Endothelial cell of umbilical vein (primary cell): ENCODE measurements at regions not wholly inside any gene's neighbourhood (a gene's known extent, or its start where the extent isn't known, plus 50 kb on each side); places are given as distances from the start of the nearest gene placed in this dataset.

ENCODE experiments used
- BruUV-seq: library from RNA; stranded (reverse); fragments of 400-500 nt; replicated peaks from 2 replicates; lab custom pipeline; 2021; lab: Mats Ljungman, UMichigan
- CTCF ChIA-PET: fragments of 300-600, 350-600 bp; sonication (Branson Sonifier 250); formaldehyde crosslinking; loops from one replicate; lab custom pipeline; 2021; ENCODE audit warnings: antibody characterized with exemption, inconsistent platforms; lab: Charles Lee
- POLR2A ChIA-PET: fragments of 300-600, 350-600 bp; sonication (Branson Sonifier 250); formaldehyde crosslinking; loops from one replicate; lab custom pipeline; 2021; ENCODE audit warnings: antibody characterized with exemption, inconsistent platforms; lab: Charles Lee
- DNase-seq: peaks from one replicate; pipeline ENCODE4 v3.0.0-alpha.2; 2011; ENCODE audit warnings: low read depth, low spot score
- FAIRE-seq: peaks from 2 replicates; lab custom pipeline; 2011; peaks lifted over from hg19 to GRCh38; lab: Jason Lieb, UNC
- H2AFZ ChIP-seq: 2 replicates; pipeline ENCODE4 v1.6.0; 2012; ENCODE audit warnings: low read depth, low read length, control low read depth, inconsistent platforms
- H3K27ac ChIP-seq: 2 replicates; pipeline ENCODE4 v1.5.1; 2011; ENCODE audit warnings: low read depth, mild to moderate bottlenecking, control low read depth, low read length, moderate library complexity; ENCODE audit not compliant: insufficient read depth
- H3K27me3 ChIP-seq, 2 experiments: 2 replicates each; pipeline versions ENCODE4 v1.6.0 to v1.6.1; 2011; ENCODE audit warnings: low read length in 2 of 2, mixed read lengths in 1 of 2; ENCODE audit not compliant: control insufficient read depth in 2 of 2, insufficient read depth in 2 of 2
- H3K36me3 ChIP-seq, 2 experiments: 2 replicates in 1 of 2; 3 replicates in 1 of 2; pipeline ENCODE4 v1.5.1; 2011; ENCODE audit warnings: low read length in 2 of 2, mild to moderate bottlenecking in 1 of 2, moderate library complexity in 1 of 2; ENCODE audit not compliant: control insufficient read depth in 2 of 2, insufficient read depth in 2 of 2; ENCODE audit errors: extremely low read depth in 1 of 2
- H3K4me1 ChIP-seq: 3 replicates; pipeline ENCODE4 v1.5.1; 2011; ENCODE audit warnings: mild to moderate bottlenecking, low read length; ENCODE audit not compliant: control insufficient read depth, insufficient read depth; ENCODE audit errors: extremely low read depth
- H3K4me2 ChIP-seq: 2 replicates; pipeline ENCODE4 v1.6.1; 2011; ENCODE audit warnings: low read length, control low read depth, mixed read lengths; ENCODE audit not compliant: insufficient read depth
- H3K4me3 ChIP-seq, 3 experiments: fragments of 200-600 bp in 1 of 3; sonication (generic), shearing (Covaris generic) in 1 of 3; replicated peaks in 1 of 3; 2 replicates each; pipeline ENCODE4 v1.5.1; 2011 to 2016; ENCODE audit warnings: control low read depth in 3 of 3, low read length in 3 of 3, mild to moderate bottlenecking in 2 of 3, inconsistent platforms in 1 of 3, low read depth in 1 of 3, moderate library complexity in 1 of 3; ENCODE audit not compliant: insufficient read depth in 1 of 3
- H3K79me2 ChIP-seq: 2 replicates; pipeline ENCODE4 v1.6.0; 2012; ENCODE audit warnings: low read length, inconsistent platforms; ENCODE audit not compliant: control insufficient read depth, insufficient read depth
- H3K9ac ChIP-seq: replicated peaks from 2 replicates; pipeline ENCODE3; 2011; ENCODE audit warnings: low read length, control low read depth; ENCODE audit not compliant: insufficient read depth; ENCODE audit errors: extremely low read depth
- H3K9me1 ChIP-seq: replicated peaks from 3 replicates; pipeline ENCODE4 v1.6.0; 2011; ENCODE audit warnings: mild to moderate bottlenecking, low read length; ENCODE audit not compliant: control insufficient read depth, insufficient read depth; ENCODE audit errors: extremely low read depth
- H3K9me3 ChIP-seq: replicated peaks from 2 replicates; pipeline ENCODE4 v1.5.1; 2012; ENCODE audit warnings: low read length, inconsistent platforms; ENCODE audit not compliant: control insufficient read depth, insufficient read depth
- H4K20me1 ChIP-seq: replicated peaks from 2 replicates; pipeline ENCODE3; 2011; ENCODE audit warnings: mild to moderate bottlenecking, low read length; ENCODE audit not compliant: control insufficient read depth, insufficient read depth; ENCODE audit errors: extremely low read depth
- EZH2 ChIP-seq: IDR thresholded peaks from 2 replicates; pipeline ENCODE4 v1.6.1; 2012; ENCODE audit warnings: borderline replicate concordance, low read depth, mild to moderate bottlenecking, moderate library complexity, low read length, inconsistent platforms; ENCODE audit not compliant: severe bottlenecking
- FOS ChIP-seq: IDR thresholded peaks from 2 replicates; pipeline ENCODE4 v1.6.1; 2011; ENCODE audit warnings: mild to moderate bottlenecking, low read length, moderate library complexity, borderline replicate concordance; ENCODE audit not compliant: insufficient read depth
- GATA2 ChIP-seq: IDR thresholded peaks from 2 replicates; pipeline ENCODE4 v1.7.0; 2011; ENCODE audit warnings: low read depth, mild to moderate bottlenecking, moderate library complexity, mixed read lengths, low read length; ENCODE audit not compliant: insufficient read length, insufficient read depth
- JUN ChIP-seq: IDR thresholded peaks from 2 replicates; pipeline ENCODE4 v1.6.1; 2011; ENCODE audit warnings: borderline replicate concordance, low read depth; ENCODE audit not compliant: insufficient read length, insufficient read depth
- MYC ChIP-seq: IDR thresholded peaks from one replicate; pipeline ENCODE4 v1.6.1; 2011; ENCODE audit warnings: mild to moderate bottlenecking, low read depth, low read length
- POLR2A ChIP-seq: IDR thresholded peaks from 2 replicates; pipeline ENCODE4 v1.6.1; 2012; ENCODE audit warnings: low read depth, mild to moderate bottlenecking, control low read depth, low read length
- POLR2AphosphoS5 ChIP-seq: IDR thresholded peaks from 2 replicates; pipeline ENCODE4 v1.6.1; 2012; ENCODE audit warnings: low read depth, mild to moderate bottlenecking, control low read depth, low read length, moderate library complexity; ENCODE audit not compliant: insufficient read depth
- dilution Hi-C: fragments of 300-500 bp; cut with MboI; formaldehyde crosslinking; loops from one replicate; pipeline ENCODE4 v1.15.0; 2019; ENCODE audit warnings: low sequenced_read_pairs; ENCODE audit not compliant: extremely low pct_ligation_motif_present
- intact Hi-C: fragments of 100-400 bp; cut with micrococcal nuclease; formaldehyde crosslinking; loops from one replicate; pipeline ENCODE4 v1.10.0; 2022
- TF ChIP-seq, protein P1 (sequence below): IDR thresholded peaks from 2 replicates; pipeline ENCODE4 v1.6.1; 2011; ENCODE audit not compliant: insufficient read depth, insufficient read length
- TF ChIP-seq, protein P2 (sequence below), 2 donors: IDR thresholded peaks; 1 replicate in 1 of 2; 2 replicates in 1 of 2; pipeline ENCODE4 v1.5.1; 2011; ENCODE audit warnings: low read length in 2 of 2, mild to moderate bottlenecking in 2 of 2, moderate library complexity in 2 of 2, control low read depth in 1 of 2, inconsistent platforms in 1 of 2, low read depth in 1 of 2; ENCODE audit not compliant: insufficient read depth in 1 of 2; ENCODE audit errors: extremely low read depth in 1 of 2

DNA sequence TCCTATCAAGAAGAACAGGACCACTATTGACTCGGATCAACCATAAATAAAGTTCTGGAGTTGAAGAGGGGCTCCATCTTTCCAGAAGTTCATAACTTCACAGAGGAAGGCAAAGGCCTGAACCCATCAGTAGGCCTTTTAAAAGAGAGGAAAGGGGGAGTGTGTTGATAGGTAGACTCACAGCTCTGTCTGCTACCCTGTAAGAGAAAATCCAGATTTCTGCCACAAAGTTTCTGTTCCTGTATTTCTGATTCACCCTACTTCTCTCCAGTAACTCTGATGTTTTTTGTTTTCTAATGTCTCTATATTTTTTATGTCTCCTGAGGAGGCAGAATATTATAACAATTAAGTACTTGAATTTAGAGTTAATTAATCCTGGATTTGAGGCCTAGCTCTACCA lies 564.0 kb downstream of the TNS1 start:
- Histone ChIP-seq H3K4me3 (no peak overlapping the region), H3K27ac (no peak overlapping the region), H3K9me3 (no peaks in the 10 kb centered on the region), H3K27me3 (no peaks in the 10 kb centered on the region), H3K36me3 (no peaks in the 10 kb centered on the region), H3K4me2 (no peak overlapping the region), H3K79me2 (no peaks in the 10 kb centered on the region), H3K9me1 (no peaks in the 10 kb centered on the region), H3K4me1 (no peaks in the 10 kb centered on the region), H3K9ac (no peak overlapping the region), H4K20me1 (no peaks in the 10 kb centered on the region), H2AFZ (no peak overlapping the region)
- ChIA-PET CTCF (interaction anchor here (0.9 kb wide), 1 partner anchor 272 kb away, joined by 3 read pairs; no protein-coding TSS in a partner anchor), POLR2A (no interaction called here)
- TF ChIP-seq POLR2AphosphoS5 (no peak), POLR2A (no peak), JUN (no peak), MYC (no peak), FOS (no peak), GATA2 (no peak), EZH2 (no peak)
- TF ChIP-seq, protein P1, sequence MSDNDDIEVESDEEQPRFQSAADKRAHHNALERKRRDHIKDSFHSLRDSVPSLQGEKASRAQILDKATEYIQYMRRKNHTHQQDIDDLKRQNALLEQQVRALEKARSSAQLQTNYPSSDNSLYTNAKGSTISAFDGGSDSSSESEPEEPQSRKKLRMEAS, result no peak
- TF ChIP-seq, protein P2, sequence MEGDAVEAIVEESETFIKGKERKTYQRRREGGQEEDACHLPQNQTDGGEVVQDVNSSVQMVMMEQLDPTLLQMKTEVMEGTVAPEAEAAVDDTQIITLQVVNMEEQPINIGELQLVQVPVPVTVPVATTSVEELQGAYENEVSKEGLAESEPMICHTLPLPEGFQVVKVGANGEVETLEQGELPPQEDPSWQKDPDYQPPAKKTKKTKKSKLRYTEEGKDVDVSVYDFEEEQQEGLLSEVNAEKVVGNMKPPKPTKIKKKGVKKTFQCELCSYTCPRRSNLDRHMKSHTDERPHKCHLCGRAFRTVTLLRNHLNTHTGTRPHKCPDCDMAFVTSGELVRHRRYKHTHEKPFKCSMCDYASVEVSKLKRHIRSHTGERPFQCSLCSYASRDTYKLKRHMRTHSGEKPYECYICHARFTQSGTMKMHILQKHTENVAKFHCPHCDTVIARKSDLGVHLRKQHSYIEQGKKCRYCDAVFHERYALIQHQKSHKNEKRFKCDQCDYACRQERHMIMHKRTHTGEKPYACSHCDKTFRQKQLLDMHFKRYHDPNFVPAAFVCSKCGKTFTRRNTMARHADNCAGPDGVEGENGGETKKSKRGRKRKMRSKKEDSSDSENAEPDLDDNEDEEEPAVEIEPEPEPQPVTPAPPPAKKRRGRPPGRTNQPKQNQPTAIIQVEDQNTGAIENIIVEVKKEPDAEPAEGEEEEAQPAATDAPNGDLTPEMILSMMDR (IDR thresholded peaks at IDR 0.05; ENCODE audit: extremely low read depth in 1 of 2, insufficient read depth in 1 of 2, low read depth in 1 of 2, low read length in 2 of 2), result no peak
- no TSS peak for BruUV-seq
- dilution Hi-C loops, result no loop called here
- DNase-seq, result no peak
- intact Hi-C loops, result no loop called here
- no peak for FAIRE-seq
